NCI-H526 (cell line): ENCODE measurements at regions not wholly inside any gene's neighbourhood (a gene's known extent, or its start where the extent isn't known, plus 50 kb on each side); places are given as distances from the start of the nearest gene placed in this dataset.

ENCODE experiments used
- DNase-seq, 2 experiments: peaks; one replicate each; lab custom pipeline; 2025; lab: John Stamatoyannopoulos, UW

DNA sequence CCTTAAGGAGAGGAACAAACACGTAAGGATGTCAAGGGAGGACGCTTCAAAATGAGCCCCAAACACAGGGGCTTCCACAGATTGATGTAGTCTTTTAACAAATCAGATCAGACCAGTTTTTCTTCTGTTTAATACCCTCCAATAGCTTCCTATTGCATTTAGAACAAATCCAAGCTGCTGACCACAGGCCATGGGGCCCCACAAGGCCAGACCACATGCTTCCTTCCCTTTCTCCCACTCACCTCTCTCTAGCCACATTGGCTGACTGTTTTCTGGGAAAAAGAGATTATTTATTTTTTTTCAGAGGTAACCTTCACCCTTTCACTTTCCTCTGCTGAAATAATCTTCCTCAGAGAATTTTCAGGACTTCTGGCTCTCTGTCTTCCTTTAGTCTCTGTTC, 380.6 kb downstream of the SIPA1L2 start:
- DNase-seq: no peak

DNA sequence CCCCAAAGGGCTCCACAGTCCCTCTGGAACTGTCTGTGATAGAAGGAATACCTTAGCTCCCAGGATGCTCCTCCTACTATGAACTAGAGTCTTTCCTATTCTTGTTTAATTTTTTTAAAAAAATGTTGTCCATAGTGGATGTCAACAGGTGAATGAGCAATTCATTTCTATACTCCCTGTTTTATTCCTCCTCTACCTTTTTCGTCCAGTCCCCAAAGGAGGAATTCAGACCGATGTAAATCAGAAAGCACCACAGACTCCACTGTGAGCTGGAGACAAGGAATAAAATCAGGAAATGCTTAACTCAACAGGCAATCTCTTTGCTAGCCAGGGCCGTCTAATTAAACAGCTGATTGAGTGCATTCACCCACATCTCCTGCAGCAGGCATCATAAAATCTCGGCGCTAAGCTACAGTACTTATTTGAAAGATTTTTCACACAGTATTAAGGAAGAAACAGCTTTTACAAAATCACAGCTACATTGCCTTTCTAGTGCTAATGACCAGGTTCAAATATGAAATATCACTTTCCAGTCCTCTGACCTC, 381.6 kb downstream of the SIPA1L2 start:
- no peak for DNase-seq

GRCh38 chr1:232247669-232248068, 382.3 kb downstream of the SIPA1L2 start:
- no peak for DNase-seq

DNA sequence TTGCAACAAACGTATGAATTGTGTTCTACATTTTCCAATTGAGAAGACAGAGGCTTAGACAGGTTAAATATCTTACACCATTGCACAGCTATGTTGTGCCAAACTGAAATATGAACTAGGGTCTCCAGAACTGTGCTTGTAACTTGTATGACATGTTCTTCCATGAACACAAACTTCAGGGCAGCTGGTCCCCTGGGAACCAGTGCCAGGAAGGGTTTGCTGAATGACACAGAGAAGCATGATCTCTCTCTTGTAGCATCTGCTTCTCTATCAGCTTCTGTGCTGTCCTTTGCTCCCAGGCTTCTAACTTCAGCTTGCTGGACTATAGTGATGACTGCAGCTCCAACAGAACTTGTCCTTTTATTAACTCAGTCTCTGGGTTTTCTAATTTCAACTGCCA, 385.5 kb downstream of the SIPA1L2 start:
- DNase-seq: no peak

- no peak for DNase-seq
Measured at GRCh38 chr1:232239998-232240397, 389.9 kb downstream of the SIPA1L2 start.

DNA sequence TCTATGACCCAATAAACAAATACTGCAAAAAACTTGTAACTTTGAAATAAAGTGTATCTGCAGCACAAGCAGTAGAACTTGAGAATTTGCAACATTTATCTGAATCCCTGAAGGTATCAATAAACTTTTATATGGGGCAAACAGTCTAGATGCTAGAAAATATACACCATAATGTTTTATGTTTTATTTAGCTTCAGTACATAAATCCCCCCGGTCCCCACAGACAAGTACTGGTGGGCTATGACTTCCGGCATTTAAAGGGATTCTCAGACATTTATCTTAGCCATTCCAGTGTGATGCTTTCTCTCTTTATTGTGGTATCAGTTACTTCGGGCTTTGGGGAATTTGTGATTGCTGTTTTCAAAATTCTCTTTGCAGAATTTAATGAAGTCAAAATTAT, 390.4 kb downstream of the SIPA1L2 start:
- no peak for DNase-seq

GRCh38 chr1:232238009-232238408, 391.9 kb downstream of the SIPA1L2 start:
- no peak for DNase-seq

DNA sequence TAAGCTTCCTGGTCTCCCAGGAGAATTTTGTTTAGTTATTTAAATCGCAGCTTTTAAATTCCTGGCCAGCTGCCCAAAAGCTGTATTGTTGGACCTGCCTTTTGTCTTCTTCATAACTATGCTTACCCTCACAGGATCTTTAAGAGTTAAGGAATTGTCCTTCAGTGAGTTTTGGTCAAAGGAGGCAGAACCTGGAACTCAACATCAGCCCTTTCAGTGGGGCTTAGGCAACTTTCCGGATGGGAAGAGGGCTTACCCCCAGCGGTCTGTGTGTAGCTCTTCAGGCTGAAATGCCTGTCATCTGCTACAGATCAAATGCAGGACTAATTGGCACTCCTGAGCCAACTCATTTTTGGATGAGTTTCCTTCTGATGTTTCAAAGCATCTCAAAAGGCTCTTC, 402.6 kb downstream of the SIPA1L2 start:
- DNase-seq: peak in 1 of 2 experiments; percentile 1

DNA sequence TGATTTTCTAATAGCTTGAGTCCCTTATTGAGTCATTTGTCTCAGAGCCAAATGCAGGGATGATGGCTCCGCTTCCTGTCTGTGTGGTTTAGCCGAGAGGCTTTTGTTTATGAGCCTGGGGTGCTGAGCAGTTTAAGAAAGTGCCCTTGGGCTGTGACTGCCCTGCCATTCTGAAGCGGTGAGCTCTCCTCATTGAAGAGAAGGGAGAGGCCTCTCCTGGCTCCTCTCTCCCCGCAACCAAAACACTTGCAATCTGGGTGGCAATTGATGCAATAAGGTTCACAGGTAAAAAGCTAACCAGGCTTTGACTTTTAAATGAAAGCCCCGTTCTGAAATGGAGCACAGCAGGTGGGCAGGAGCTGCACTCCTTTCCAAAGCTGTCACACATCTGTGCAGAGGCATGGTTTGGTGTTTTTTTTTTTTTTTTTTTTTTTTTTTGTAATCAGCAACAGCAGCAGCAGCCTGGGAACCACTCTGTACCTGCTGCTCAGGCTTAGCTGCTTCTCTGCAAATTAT, 403.7 kb downstream of the SIPA1L2 start:
- no peak for DNase-seq

- DNase-seq: no peak
Measured at GRCh38 chr1:232225336-232226131, 404.4 kb downstream of the SIPA1L2 start.

DNA sequence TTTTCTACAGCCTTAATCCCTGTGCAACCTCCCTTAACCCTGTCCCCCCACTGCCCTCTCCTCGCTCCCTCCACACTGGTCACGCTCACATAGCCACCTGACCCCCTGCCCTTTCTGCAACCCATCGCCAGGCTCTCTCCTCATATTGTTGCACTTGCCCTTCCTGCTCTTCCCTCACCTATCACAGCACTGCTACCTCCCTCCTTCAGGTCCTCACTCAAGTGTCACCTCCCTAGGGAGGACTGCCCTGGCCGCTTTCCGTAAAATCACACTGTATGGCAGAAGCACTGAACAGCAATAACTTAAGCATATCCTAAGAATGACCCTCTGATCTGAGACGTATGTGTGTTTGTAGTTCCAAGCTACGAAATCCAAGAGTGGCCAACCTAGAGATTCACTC, 406.0 kb downstream of the SIPA1L2 start:
- DNase-seq: no peak

DNA sequence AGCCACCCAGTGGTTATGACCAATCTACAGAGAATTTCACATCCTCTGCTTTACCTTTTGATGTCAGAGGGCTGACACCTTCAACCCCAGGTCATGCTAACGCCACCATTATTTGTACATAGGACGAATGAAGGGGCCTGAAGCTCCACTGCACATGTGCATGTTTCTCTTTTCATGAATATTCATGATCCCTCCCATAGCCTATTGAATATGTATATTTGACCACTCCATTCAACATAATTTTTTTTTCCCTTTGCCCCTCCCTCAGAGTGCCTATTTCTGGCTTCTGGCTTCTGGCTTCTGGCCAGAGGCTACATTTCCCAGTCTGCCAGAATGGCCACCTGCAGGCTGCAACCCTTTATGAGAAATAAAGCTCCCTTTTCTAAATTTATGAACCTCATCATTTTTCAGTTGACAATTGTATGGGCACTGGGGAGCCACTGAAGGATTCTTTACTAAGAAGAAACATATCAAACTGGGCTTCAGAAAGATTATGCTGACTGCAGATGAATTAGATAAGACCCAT, 406.7 kb downstream of the SIPA1L2 start:
- DNase-seq: peak in 1 of 2 experiments; percentile 25

- DNase-seq: no peak
Measured at GRCh38 chr1:232222614-232223013, 407.3 kb downstream of the SIPA1L2 start.

GRCh38 chr1:232221802-232222499, 408.0 kb downstream of the SIPA1L2 start:
- DNase-seq: no peak

- DNase-seq: no peak
Measured at GRCh38 chr1:232218955-232219865, 410.7 kb downstream of the SIPA1L2 start.

DNA sequence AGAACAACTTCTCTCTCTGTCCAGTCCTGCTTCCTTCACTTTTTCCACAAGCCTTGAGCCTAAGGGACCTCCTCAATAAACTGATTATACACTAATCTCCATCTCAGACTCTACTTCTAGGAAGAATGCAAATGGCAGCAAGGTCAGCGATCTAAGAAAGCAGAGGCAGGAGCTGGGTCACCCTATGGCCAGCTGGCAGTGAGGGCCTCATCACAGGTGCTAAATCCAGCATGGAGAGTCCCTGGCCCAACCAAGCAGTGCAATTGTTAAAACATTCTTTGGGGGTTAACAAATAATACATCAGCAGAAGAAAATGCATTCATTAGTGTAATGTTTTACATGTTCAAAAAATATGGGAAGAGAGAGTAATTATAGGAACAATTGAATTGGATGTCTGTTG, 416.0 kb downstream of the SIPA1L2 start:
- DNase-seq: no peak

- no peak for DNase-seq
Measured at GRCh38 chr1:232212253-232212652, 417.7 kb downstream of the SIPA1L2 start.

- DNase-seq: peak in 1 of 2 experiments; percentile 21
Measured at GRCh38 chr1:232211149-232211548, 418.8 kb downstream of the SIPA1L2 start.

GRCh38 chr1:232209357-232209756, 420.6 kb downstream of the SIPA1L2 start:
- DNase-seq: no peak

- DNase-seq: peak; percentile 89 to 91
Measured at GRCh38 chr1:232207073-232207866, 422.7 kb downstream of the SIPA1L2 start.

- DNase-seq: no peak
Measured at GRCh38 chr1:232204269-232204668, 425.7 kb downstream of the SIPA1L2 start.
